ENCODE measurements at regions not wholly inside any gene's neighbourhood (a gene's known extent, or its start where the extent isn't known, plus 50 kb on each side); places are given as distances from the start of the nearest gene placed in this dataset.

DNA sequence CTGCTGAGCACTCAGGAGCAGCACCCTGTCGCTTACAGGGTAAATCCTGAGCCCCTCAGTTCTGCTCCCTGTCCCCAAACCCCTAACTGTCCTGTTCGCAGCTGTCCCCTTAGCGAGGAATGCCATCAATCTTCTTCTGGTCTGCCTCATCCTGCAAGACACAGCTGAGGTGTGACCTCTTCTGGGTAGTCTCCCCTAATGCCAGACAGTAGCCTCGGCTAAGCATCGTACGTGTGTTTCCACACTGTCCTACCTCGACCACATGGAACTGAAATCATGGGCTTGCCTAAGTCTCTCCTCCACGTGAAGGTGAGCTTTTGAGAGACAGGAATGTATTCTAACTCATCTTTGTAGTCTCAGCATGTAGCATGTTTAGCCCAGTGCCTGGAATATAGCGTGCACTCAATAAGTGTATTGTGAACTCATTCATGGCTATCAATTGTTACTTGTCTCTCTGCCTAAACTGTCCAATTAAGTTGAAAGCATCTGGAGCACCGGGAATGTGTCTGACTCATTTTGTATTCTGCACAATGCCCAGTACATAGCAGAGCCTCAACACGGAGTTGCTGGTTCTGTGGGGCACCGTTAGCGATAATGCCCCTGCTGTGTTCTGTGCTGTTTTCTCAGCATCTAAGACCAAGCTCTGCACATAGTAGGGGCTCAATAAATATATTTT, 90.2 kb downstream of the HES1 start:
- H3K4me1 ChIP-seq (ENCODE audit: control insufficient read depth in 1 of 2, insufficient read depth in 2 of 2, low read length in 2 of 2), result peaks cover 0 to 6% of the 10 kb centered on the region in 2 donors
- peaks cover 2 to 6% (median 3%) of the 10 kb centered on the region in 7 donors for H3K9me3 Mint-ChIP-seq
- DNase-seq, result no peak
- H2AFZ ChIP-seq (ENCODE audit: insufficient read depth, low read depth, low read length, poor library complexity, severe bottlenecking), result no peak overlapping the region
- no peaks in the 10 kb centered on the region for H3K27me3 ChIP-seq (ENCODE audit: control insufficient read depth in 2 of 2, insufficient read depth in 2 of 2, low read length in 2 of 2)
- no peaks in the 10 kb centered on the region for H4K20me1 ChIP-seq (ENCODE audit: insufficient read depth, low read length)
- H3K27ac ChIP-seq (ENCODE audit: low read depth in 1 of 2, low read length in 2 of 2), result no peak overlapping the region
- TF ChIP-seq, protein P1, sequence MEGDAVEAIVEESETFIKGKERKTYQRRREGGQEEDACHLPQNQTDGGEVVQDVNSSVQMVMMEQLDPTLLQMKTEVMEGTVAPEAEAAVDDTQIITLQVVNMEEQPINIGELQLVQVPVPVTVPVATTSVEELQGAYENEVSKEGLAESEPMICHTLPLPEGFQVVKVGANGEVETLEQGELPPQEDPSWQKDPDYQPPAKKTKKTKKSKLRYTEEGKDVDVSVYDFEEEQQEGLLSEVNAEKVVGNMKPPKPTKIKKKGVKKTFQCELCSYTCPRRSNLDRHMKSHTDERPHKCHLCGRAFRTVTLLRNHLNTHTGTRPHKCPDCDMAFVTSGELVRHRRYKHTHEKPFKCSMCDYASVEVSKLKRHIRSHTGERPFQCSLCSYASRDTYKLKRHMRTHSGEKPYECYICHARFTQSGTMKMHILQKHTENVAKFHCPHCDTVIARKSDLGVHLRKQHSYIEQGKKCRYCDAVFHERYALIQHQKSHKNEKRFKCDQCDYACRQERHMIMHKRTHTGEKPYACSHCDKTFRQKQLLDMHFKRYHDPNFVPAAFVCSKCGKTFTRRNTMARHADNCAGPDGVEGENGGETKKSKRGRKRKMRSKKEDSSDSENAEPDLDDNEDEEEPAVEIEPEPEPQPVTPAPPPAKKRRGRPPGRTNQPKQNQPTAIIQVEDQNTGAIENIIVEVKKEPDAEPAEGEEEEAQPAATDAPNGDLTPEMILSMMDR (IDR thresholded peaks at IDR 0.05), result no peak
- no peak overlapping the region for H3K27ac Mint-ChIP-seq
- no peaks in the 10 kb centered on the region for H3K79me2 ChIP-seq (ENCODE audit: insufficient read depth, low read length)
- peaks cover 12 to 18% (median 17%) of the 10 kb centered on the region in 3 donors for H3K27me3 Mint-ChIP-seq (ENCODE audit: low read depth in 3 of 3)
- intact Hi-C loops (cut with micrococcal nuclease), result no loop called here
- no peaks in the 10 kb centered on the region for H3K36me3 Mint-ChIP-seq
- no peaks in the 10 kb centered on the region for H3K9me3 ChIP-seq (replicated peaks in 1 of 2; ENCODE audit: control insufficient read depth in 1 of 2, insufficient read depth in 1 of 2, low read length in 2 of 2)
- H3K4me1 Mint-ChIP-seq, result peaks cover 13% of the 10 kb centered on the region
- 96% methylated on average over 9 of the region's 13 CpGs for WGBS (ENCODE audit: insufficient coverage)
- no peak overlapping the region for H3K4me3 Mint-ChIP-seq
- H3K4me2 ChIP-seq (replicated peaks; ENCODE audit: extremely low read depth, low read length, poor library complexity, severe bottlenecking), result no peak overlapping the region
- H3K9ac ChIP-seq (ENCODE audit: insufficient read depth, low read length, poor library complexity, severe bottlenecking), result no peak overlapping the region
- no peak overlapping the region for H3K4me3 ChIP-seq (replicated peaks in 1 of 3; ENCODE audit: low read depth in 2 of 3, low read length in 3 of 3)
- no peaks in the 10 kb centered on the region for H3K36me3 ChIP-seq (replicated peaks in 1 of 2; ENCODE audit: control insufficient read depth in 1 of 2, insufficient read depth in 2 of 2, low read length in 2 of 2)

DNA sequence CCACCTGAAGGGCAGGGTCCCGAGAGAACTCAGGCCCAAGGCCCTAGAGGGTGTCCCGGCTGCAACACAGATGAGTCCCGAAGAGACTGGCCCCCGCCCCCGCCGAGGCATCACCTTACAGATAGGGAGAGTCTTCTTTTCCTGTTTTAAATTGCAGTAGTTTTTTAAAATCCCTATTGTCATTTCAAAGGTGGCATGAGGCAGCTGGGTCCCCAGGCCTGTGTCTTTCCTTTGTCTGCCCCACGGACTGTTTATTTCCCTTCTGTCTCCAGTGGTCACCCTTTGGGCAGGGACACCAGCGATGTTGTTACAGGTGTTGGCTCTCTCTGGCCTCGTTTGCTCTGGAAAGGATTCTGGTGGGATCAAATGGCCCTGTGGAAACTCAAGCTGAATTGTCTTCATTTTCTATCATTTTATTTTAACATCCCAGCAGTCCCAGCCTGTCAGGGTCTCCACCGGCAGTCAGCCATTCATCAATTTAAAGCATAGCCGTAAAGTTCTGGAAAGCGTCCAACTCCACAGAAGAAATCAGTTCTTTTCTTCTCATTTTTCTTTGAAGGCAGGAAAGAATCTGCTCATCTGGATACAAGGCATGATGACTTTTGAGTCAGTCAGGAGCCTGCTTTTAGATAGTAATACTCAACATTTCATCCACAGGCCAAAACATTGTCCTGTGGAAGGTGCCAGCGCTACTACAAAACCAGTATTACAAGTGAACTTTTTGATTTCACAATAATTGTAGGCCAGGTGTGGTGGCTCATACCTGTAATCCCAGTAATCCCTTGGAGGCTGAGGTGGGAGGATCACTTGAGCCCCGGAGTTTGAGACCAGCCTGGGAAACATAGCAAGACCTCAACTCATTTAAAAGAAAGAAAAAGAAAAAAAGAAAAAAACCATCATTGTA, 96.2 kb downstream of the HES1 start:
- H3K27ac ChIP-seq (ENCODE audit: low read depth in 1 of 2, low read length in 2 of 2), result no peak overlapping the region
- Mint-ChIP-seq H3K4me3 (no peak overlapping the region), H3K4me1 (no peaks in the 10 kb centered on the region), H3K36me3 (no peaks in the 10 kb centered on the region), H3K27ac (no peak overlapping the region), H3K9me3 (peaks cover under 1 to 8% (median 3%) of the 10 kb centered on the region in 7 donors), H3K27me3 (ENCODE audit: low read depth in 3 of 3) (peaks cover 7 to 11% (median 10%) of the 10 kb centered on the region in 3 donors)
- no peaks in the 10 kb centered on the region for H3K4me1 ChIP-seq (ENCODE audit: control insufficient read depth in 1 of 2, insufficient read depth in 2 of 2, low read length in 2 of 2)
- no peaks in the 10 kb centered on the region for H3K9me3 ChIP-seq (replicated peaks in 1 of 2; ENCODE audit: control insufficient read depth in 1 of 2, insufficient read depth in 1 of 2, low read length in 2 of 2)
- no peaks in the 10 kb centered on the region for H3K79me2 ChIP-seq (ENCODE audit: insufficient read depth, low read length)
- H3K36me3 ChIP-seq (replicated peaks in 1 of 2; ENCODE audit: control insufficient read depth in 1 of 2, insufficient read depth in 2 of 2, low read length in 2 of 2), result no peaks in the 10 kb centered on the region
- TF ChIP-seq, protein P1 (IDR thresholded peaks at IDR 0.05), result no peak
- no peak for DNase-seq
- intact Hi-C loops (cut with micrococcal nuclease), result no loop called here
- H2AFZ ChIP-seq (ENCODE audit: insufficient read depth, low read depth, low read length, poor library complexity, severe bottlenecking), result no peak overlapping the region
- H3K9ac ChIP-seq (ENCODE audit: insufficient read depth, low read length, poor library complexity, severe bottlenecking), result no peak overlapping the region
- peaks cover 0 to 2% of the 10 kb centered on the region in 2 donors for H3K27me3 ChIP-seq (ENCODE audit: control insufficient read depth in 2 of 2, insufficient read depth in 2 of 2, low read length in 2 of 2)
- no peak overlapping the region for H3K4me2 ChIP-seq (replicated peaks; ENCODE audit: extremely low read depth, low read length, poor library complexity, severe bottlenecking)
- no peaks in the 10 kb centered on the region for H4K20me1 ChIP-seq (ENCODE audit: insufficient read depth, low read length)
- 86% methylated on average over 10 of the region's 14 CpGs for WGBS (ENCODE audit: insufficient coverage)
- H3K4me3 ChIP-seq (replicated peaks in 1 of 3; ENCODE audit: low read depth in 2 of 3, low read length in 3 of 3), result no peak overlapping the region
